Vagina (tissue), 2 donors: ENCODE measurements at regions not wholly inside any gene's neighbourhood (a gene's known extent, or its start where the extent isn't known, plus 50 kb on each side); places are given as distances from the start of the nearest gene placed in this dataset.

Source experiments
- DNase-seq, 2 donors: peaks; one replicate each; pipeline ENCODE4 v3.0.0-alpha.2; 2017; ENCODE audit errors: extremely low spot score in 2 of 2
- H3K27ac ChIP-seq: fragments of 200-600 bp; sonication (generic); one replicate; pipeline ENCODE4 v1.5.1; 2019
- H3K27me3 ChIP-seq: fragments of 200-600 bp; sonication (generic); one replicate; pipeline ENCODE4 v1.5.1; 2019
- H3K36me3 ChIP-seq, 2 donors: fragments of 200-600 bp; sonication (generic); one replicate each; pipeline ENCODE4 v1.5.1; 2017 to 2019
- H3K4me1 ChIP-seq: fragments of 200-600 bp; sonication (generic); one replicate; pipeline ENCODE4 v1.5.1; 2019
- H3K4me3 ChIP-seq, 2 donors: fragments of 200-600 bp; sonication (generic); 1 replicate in 1 of 2; 2 replicates in 1 of 2; pipeline ENCODE4 v1.5.1; 2016 to 2019
- H3K9me3 ChIP-seq: fragments of 200-600 bp; sonication (generic); one replicate; pipeline ENCODE4 v1.5.1; 2019
- POLR2A ChIP-seq, 2 donors: fragments of 450-650 bp; IDR thresholded peaks; one replicate each; pipeline ENCODE4 v1.6.1; 2017; ENCODE audit warnings: antibody characterized with exemption in 2 of 2, mild to moderate bottlenecking in 2 of 2, moderate library complexity in 2 of 2
- POLR2AphosphoS5 ChIP-seq, 2 donors: sonication (generic); formaldehyde crosslinking; IDR thresholded peaks; one replicate each; pipeline ENCODE4 v1.9.0; 2017; ENCODE audit warnings: antibody characterized with exemption in 2 of 2, mild to moderate bottlenecking in 2 of 2, low read depth in 1 of 2; ENCODE audit not compliant: insufficient read depth in 1 of 2
- intact Hi-C: fragments of 100-400 bp; cut with DNase I; formaldehyde crosslinking; loops from one replicate; pipeline ENCODE4 v1.15.1; 2023
- TF ChIP-seq, protein P1 (sequence below), 3 experiments: fragments of 450-650 bp in 2 of 3; fragments of 200-600 bp in 1 of 3; sonication (generic) in 1 of 3; IDR thresholded peaks; one replicate each; pipeline ENCODE4 v1.5.1; 2017 to 2019; ENCODE audit warnings: antibody characterized with exemption in 3 of 3, mild to moderate bottlenecking in 2 of 3, moderate library complexity in 2 of 3

- no peaks in the 10 kb centered on the region for H3K36me3 ChIP-seq
- TF ChIP-seq, protein P1, sequence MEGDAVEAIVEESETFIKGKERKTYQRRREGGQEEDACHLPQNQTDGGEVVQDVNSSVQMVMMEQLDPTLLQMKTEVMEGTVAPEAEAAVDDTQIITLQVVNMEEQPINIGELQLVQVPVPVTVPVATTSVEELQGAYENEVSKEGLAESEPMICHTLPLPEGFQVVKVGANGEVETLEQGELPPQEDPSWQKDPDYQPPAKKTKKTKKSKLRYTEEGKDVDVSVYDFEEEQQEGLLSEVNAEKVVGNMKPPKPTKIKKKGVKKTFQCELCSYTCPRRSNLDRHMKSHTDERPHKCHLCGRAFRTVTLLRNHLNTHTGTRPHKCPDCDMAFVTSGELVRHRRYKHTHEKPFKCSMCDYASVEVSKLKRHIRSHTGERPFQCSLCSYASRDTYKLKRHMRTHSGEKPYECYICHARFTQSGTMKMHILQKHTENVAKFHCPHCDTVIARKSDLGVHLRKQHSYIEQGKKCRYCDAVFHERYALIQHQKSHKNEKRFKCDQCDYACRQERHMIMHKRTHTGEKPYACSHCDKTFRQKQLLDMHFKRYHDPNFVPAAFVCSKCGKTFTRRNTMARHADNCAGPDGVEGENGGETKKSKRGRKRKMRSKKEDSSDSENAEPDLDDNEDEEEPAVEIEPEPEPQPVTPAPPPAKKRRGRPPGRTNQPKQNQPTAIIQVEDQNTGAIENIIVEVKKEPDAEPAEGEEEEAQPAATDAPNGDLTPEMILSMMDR (IDR thresholded peaks at IDR 0.05), result no peak
- TF ChIP-seq POLR2A (IDR thresholded peaks at IDR 0.05) (no peak), POLR2AphosphoS5 (IDR thresholded peaks at IDR 0.05; ENCODE audit: insufficient read depth in 1 of 2, low read depth in 1 of 2) (no peak)
Observed at GRCh38 chr12:84043355-84043754, 869.2 kb downstream of the SLC6A15 start.

GRCh38 chr12:84038242-84038641, 874.4 kb downstream of the SLC6A15 start:
- Histone ChIP-seq H3K4me1 (no peaks in the 10 kb centered on the region), H3K4me3 (no peak overlapping the region), H3K27me3 (no peaks in the 10 kb centered on the region), H3K36me3 (no peaks in the 10 kb centered on the region), H3K27ac (no peak overlapping the region), H3K9me3 (no peaks in the 10 kb centered on the region)
- intact Hi-C loops, result no loop called here
- TF ChIP-seq, protein P1 (IDR thresholded peaks at IDR 0.05), result no peak
- TF ChIP-seq POLR2A (IDR thresholded peaks at IDR 0.05) (no peak), POLR2AphosphoS5 (IDR thresholded peaks at IDR 0.05; ENCODE audit: insufficient read depth in 1 of 2, low read depth in 1 of 2) (no peak)
- DNase-seq, result no peak

More at GRCh38 chr12:84043355-84043754, 869.2 kb downstream of the SLC6A15 start:
- DNase-seq, result no peak
- Histone ChIP-seq H3K4me3 (no peak overlapping the region), H3K27me3 (no peaks in the 10 kb centered on the region), H3K4me1 (no peaks in the 10 kb centered on the region), H3K27ac (no peak overlapping the region), H3K9me3 (no peaks in the 10 kb centered on the region)
- intact Hi-C loops, result no loop called here

- no peaks in the 10 kb centered on the region for H3K4me1 ChIP-seq
- no peaks in the 10 kb centered on the region for H3K9me3 ChIP-seq
- DNase-seq, result no peak
- intact Hi-C loops, result no loop called here
- H3K36me3 ChIP-seq, result no peaks in the 10 kb centered on the region
- H3K27me3 ChIP-seq, result no peaks in the 10 kb centered on the region
- H3K27ac ChIP-seq, result no peak overlapping the region
- H3K4me3 ChIP-seq, result no peak overlapping the region
- TF ChIP-seq, protein P1 (IDR thresholded peaks at IDR 0.05), result no peak
- no peak for TF ChIP-seq POLR2A (IDR thresholded peaks at IDR 0.05)
- TF ChIP-seq POLR2AphosphoS5 (IDR thresholded peaks at IDR 0.05; ENCODE audit: insufficient read depth in 1 of 2, low read depth in 1 of 2), result no peak
Observed at GRCh38 chr12:84036912-84037311, 875.7 kb downstream of the SLC6A15 start.

DNA sequence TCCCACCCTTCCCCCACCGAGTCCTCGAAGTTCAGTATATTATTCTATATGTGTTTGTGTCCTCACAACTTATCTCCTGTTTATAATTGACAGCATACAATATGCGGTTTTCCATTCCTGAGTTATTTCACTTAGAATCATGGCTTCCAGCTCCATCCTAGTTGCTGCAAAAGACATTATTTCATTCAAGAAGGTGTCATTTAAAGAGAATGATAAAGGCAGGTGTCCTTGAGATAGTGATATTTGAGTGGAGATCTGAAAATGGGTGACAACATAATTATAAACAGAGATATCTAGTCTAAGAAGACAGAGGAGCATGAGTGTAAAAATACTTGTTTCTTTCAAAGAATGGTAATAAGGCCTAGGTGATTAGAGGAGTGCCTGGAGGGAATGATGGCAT, 876.8 kb downstream of the SLC6A15 start:
- intact Hi-C loops, result no loop called here
- H3K27me3 ChIP-seq, result no peaks in the 10 kb centered on the region
- no peaks in the 10 kb centered on the region for H3K36me3 ChIP-seq
- no peak overlapping the region for H3K27ac ChIP-seq
- no peaks in the 10 kb centered on the region for H3K4me1 ChIP-seq
- DNase-seq, result no peak
- no peak for TF ChIP-seq POLR2AphosphoS5 (IDR thresholded peaks at IDR 0.05; ENCODE audit: insufficient read depth in 1 of 2, low read depth in 1 of 2)
- TF ChIP-seq POLR2A (IDR thresholded peaks at IDR 0.05), result no peak
- TF ChIP-seq, protein P1 (IDR thresholded peaks at IDR 0.05), result no peak
- no peaks in the 10 kb centered on the region for H3K9me3 ChIP-seq
- H3K4me3 ChIP-seq, result no peak overlapping the region

DNA sequence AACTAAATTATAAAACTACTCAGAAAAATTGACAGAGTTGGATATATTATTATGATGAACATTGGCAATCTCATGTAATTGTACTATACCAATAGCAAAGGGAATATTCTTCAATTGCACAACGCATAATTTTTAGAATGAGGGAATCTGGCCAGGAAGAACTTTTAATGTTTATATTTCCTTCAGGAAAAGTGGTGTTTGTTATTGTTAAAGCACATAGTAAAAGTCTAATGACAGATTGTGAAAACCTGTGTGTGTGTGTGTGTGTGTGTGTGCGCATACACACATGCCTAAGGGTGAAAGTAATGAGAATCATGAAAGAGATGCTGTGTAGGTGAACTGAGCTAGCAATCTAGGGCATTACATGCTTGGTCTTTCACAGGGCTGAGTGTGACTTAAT, 877.7 kb downstream of the SLC6A15 start:
- Histone ChIP-seq H3K9me3 (no peaks in the 10 kb centered on the region), H3K27me3 (no peaks in the 10 kb centered on the region), H3K27ac (no peak overlapping the region), H3K4me1 (no peaks in the 10 kb centered on the region), H3K36me3 (no peaks in the 10 kb centered on the region), H3K4me3 (no peak overlapping the region)
- TF ChIP-seq POLR2A (IDR thresholded peaks at IDR 0.05), result no peak
- TF ChIP-seq, protein P1 (IDR thresholded peaks at IDR 0.05), result no peak
- TF ChIP-seq POLR2AphosphoS5 (IDR thresholded peaks at IDR 0.05; ENCODE audit: insufficient read depth in 1 of 2, low read depth in 1 of 2), result no peak
- no peak for DNase-seq
- intact Hi-C loops, result no loop called here
